ENCODE measurements at regions not wholly inside any gene's neighbourhood (a gene's known extent, or its start where the extent isn't known, plus 50 kb on each side); places are given as distances from the start of the nearest gene placed in this dataset.

GRCh38 chr10:118495499-118495898 lies 99.9 kb downstream of the PRLHR start:
- no peak for DNase-seq (ENCODE audit: low spot score in 2 of 2)
- Histone ChIP-seq H3K9me3 (no peaks in the 10 kb centered on the region), H3K27me3 (ENCODE audit: low read depth) (no peaks in the 10 kb centered on the region), H3K4me1 (no peaks in the 10 kb centered on the region), H3K4me3 (no peak overlapping the region), H3K36me3 (replicated peaks) (no peaks in the 10 kb centered on the region)
- in situ Hi-C loops (cut with MboI; ENCODE audit: low sequenced_read_pairs), result no loop called here

- in situ Hi-C loops (cut with MboI; ENCODE audit: low sequenced_read_pairs), result no loop called here
Measured at GRCh38 chr10:118491055-118491454, 104.4 kb downstream of the PRLHR start.

GRCh38 chr10:118488710-118489497 lies 106.5 kb downstream of the PRLHR start:
- Histone ChIP-seq H3K4me3 (no peak overlapping the region), H3K9me3 (no peaks in the 10 kb centered on the region), H3K36me3 (replicated peaks) (no peaks in the 10 kb centered on the region), H3K27me3 (ENCODE audit: low read depth) (no peaks in the 10 kb centered on the region), H3K4me1 (peaks cover 3% of the 10 kb centered on the region; the same call in 1 of the 2 replicates)
- in situ Hi-C loops (cut with MboI; ENCODE audit: low sequenced_read_pairs), result no loop called here
- DNase-seq (ENCODE audit: low spot score in 2 of 2), result no peak

More at GRCh38 chr10:118491055-118491454, 104.4 kb downstream of the PRLHR start:
- H3K4me1 ChIP-seq, result peaks cover 3% of the 10 kb centered on the region; the same call in 1 of the 2 replicates
- no peak overlapping the region for H3K4me3 ChIP-seq
- H3K9me3 ChIP-seq, result no peaks in the 10 kb centered on the region
- no peak for DNase-seq (ENCODE audit: low spot score in 2 of 2)
- H3K27me3 ChIP-seq (ENCODE audit: low read depth), result no peaks in the 10 kb centered on the region
- H3K36me3 ChIP-seq (replicated peaks), result no peaks in the 10 kb centered on the region

- in situ Hi-C loops (cut with MboI; ENCODE audit: low sequenced_read_pairs), result no loop called here
- no peaks in the 10 kb centered on the region for H3K9me3 ChIP-seq
- H3K4me1 ChIP-seq, result peaks cover 3% of the 10 kb centered on the region; the same call in 1 of the 2 replicates
- H3K4me3 ChIP-seq, result no peak overlapping the region
- DNase-seq (ENCODE audit: low spot score in 2 of 2), result no peak
- H3K27me3 ChIP-seq (ENCODE audit: low read depth), result no peaks in the 10 kb centered on the region
- no peaks in the 10 kb centered on the region for H3K36me3 ChIP-seq (replicated peaks)
Measured at GRCh38 chr10:118485641-118486040, 109.8 kb downstream of the PRLHR start.

GRCh38 chr10:118484152-118484871 lies 111.1 kb downstream of the PRLHR start:
- DNase-seq (ENCODE audit: low spot score in 2 of 2), result no peak
- H3K9me3 ChIP-seq, result no peaks in the 10 kb centered on the region
- in situ Hi-C loops (cut with MboI; ENCODE audit: low sequenced_read_pairs), result no loop called here
- no peak overlapping the region for H3K4me3 ChIP-seq
- H3K36me3 ChIP-seq (replicated peaks), result no peaks in the 10 kb centered on the region
- H3K27me3 ChIP-seq (ENCODE audit: low read depth), result no peaks in the 10 kb centered on the region
- H3K4me1 ChIP-seq, result no peaks in the 10 kb centered on the region

- Histone ChIP-seq H3K4me3 (no peak overlapping the region), H3K4me1 (no peaks in the 10 kb centered on the region), H3K27me3 (ENCODE audit: low read depth) (no peaks in the 10 kb centered on the region), H3K9me3 (no peaks in the 10 kb centered on the region), H3K36me3 (replicated peaks) (no peaks in the 10 kb centered on the region)
- peak in 1 of 2 experiments; percentile 23 for DNase-seq (ENCODE audit: low spot score in 2 of 2)
- in situ Hi-C loops (cut with MboI; ENCODE audit: low sequenced_read_pairs), result no loop called here
Measured at GRCh38 chr10:118483496-118483895, 112.0 kb downstream of the PRLHR start.

- H3K36me3 ChIP-seq (replicated peaks), result no peaks in the 10 kb centered on the region
- DNase-seq (ENCODE audit: low spot score in 2 of 2), result no peak
- no peak overlapping the region for H3K4me3 ChIP-seq
- no peaks in the 10 kb centered on the region for H3K27me3 ChIP-seq (ENCODE audit: low read depth)
- in situ Hi-C loops (cut with MboI; ENCODE audit: low sequenced_read_pairs), result no loop called here
- H3K4me1 ChIP-seq, result no peaks in the 10 kb centered on the region
- no peaks in the 10 kb centered on the region for H3K9me3 ChIP-seq
Measured at GRCh38 chr10:118482393-118483331, 112.8 kb downstream of the PRLHR start.

GRCh38 chr10:118481871-118482270 lies 113.6 kb downstream of the PRLHR start:
- Histone ChIP-seq H3K4me1 (no peaks in the 10 kb centered on the region), H3K27me3 (ENCODE audit: low read depth) (no peaks in the 10 kb centered on the region), H3K9me3 (no peaks in the 10 kb centered on the region), H3K36me3 (replicated peaks) (no peaks in the 10 kb centered on the region), H3K4me3 (no peak overlapping the region)
- no peak for DNase-seq (ENCODE audit: low spot score in 2 of 2)
- in situ Hi-C loops (cut with MboI; ENCODE audit: low sequenced_read_pairs), result no loop called here

GRCh38 chr10:118475214-118475613 lies 120.2 kb downstream of the PRLHR start:
- H3K9me3 ChIP-seq, result no peaks in the 10 kb centered on the region
- H3K4me1 ChIP-seq, result no peaks in the 10 kb centered on the region
- in situ Hi-C loops (cut with MboI; ENCODE audit: low sequenced_read_pairs), result no loop called here

GRCh38 chr10:118474111-118474510 lies 121.3 kb downstream of the PRLHR start:
- DNase-seq (ENCODE audit: low spot score in 2 of 2), result no peak
- Histone ChIP-seq H3K4me1 (no peaks in the 10 kb centered on the region), H3K27me3 (ENCODE audit: low read depth) (no peaks in the 10 kb centered on the region), H3K9me3 (no peaks in the 10 kb centered on the region), H3K36me3 (replicated peaks) (no peaks in the 10 kb centered on the region), H3K4me3 (no peak overlapping the region)
- in situ Hi-C loops (cut with MboI; ENCODE audit: low sequenced_read_pairs), result no loop called here

More at GRCh38 chr10:118475214-118475613, 120.2 kb downstream of the PRLHR start:
- Histone ChIP-seq H3K4me3 (no peak overlapping the region), H3K36me3 (replicated peaks) (no peaks in the 10 kb centered on the region), H3K27me3 (ENCODE audit: low read depth) (no peaks in the 10 kb centered on the region)
- DNase-seq (ENCODE audit: low spot score in 2 of 2), result no peak

GRCh38 chr10:118473305-118473960 lies 122.0 kb downstream of the PRLHR start:
- no peaks in the 10 kb centered on the region for H3K9me3 ChIP-seq
- no peaks in the 10 kb centered on the region for H3K36me3 ChIP-seq (replicated peaks)
- in situ Hi-C loops (cut with MboI; ENCODE audit: low sequenced_read_pairs), result no loop called here
- H3K4me1 ChIP-seq, result no peaks in the 10 kb centered on the region
- H3K27me3 ChIP-seq (ENCODE audit: low read depth), result no peaks in the 10 kb centered on the region
- H3K4me3 ChIP-seq, result no peak overlapping the region
- DNase-seq (ENCODE audit: low spot score in 2 of 2), result no peak

GRCh38 chr10:118472415-118473304 lies 122.8 kb downstream of the PRLHR start:
- in situ Hi-C loops (cut with MboI; ENCODE audit: low sequenced_read_pairs), result no loop called here
- no peak for DNase-seq (ENCODE audit: low spot score in 2 of 2)
- no peaks in the 10 kb centered on the region for H3K4me1 ChIP-seq
- H3K27me3 ChIP-seq (ENCODE audit: low read depth), result peaks cover 4% of the 10 kb centered on the region
- no peak overlapping the region for H3K4me3 ChIP-seq
- no peaks in the 10 kb centered on the region for H3K36me3 ChIP-seq (replicated peaks)
- no peaks in the 10 kb centered on the region for H3K9me3 ChIP-seq
